ENCODE measurements at regions not wholly inside any gene's neighbourhood (a gene's known extent, or its start where the extent isn't known, plus 50 kb on each side); places are given as distances from the start of the nearest gene placed in this dataset.
A peak's percentile ranks its signal among the peaks of the same experiment; 100 is the strongest.

DNA sequence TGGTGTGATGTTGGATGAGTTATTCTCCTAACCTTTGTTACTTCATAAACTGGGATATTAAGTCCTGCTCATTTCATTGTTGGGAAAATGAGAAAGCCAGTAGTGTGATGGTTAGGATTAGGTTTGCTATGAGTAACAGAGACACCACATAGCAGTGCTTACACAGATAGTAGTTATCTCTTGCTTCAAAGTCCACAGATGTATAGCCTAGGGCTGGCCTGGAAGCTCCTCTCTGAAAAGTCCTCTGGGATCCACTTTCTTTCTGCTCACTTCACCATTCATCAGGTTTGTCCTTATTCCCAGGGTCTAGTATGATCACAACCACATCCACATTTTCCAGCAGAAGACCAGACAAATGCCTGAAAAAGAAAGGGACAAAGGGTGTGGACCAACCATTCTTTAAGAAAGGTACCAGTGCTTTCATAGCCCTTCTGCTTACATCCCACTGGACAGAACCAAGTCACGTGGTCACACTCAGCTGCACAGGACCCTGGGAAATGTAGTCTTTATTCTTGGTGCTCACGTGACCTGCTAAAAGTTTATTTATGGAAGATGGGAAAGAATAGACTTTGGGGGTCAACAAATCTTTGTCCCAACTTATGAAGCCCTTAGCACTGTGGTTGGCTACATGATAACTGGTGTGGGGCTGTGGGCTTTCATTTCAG is 108.9 kb downstream of the INSIG2 start:
- DNase-seq (ENCODE audit: low read depth in 2 of 2) = no peak

DNA sequence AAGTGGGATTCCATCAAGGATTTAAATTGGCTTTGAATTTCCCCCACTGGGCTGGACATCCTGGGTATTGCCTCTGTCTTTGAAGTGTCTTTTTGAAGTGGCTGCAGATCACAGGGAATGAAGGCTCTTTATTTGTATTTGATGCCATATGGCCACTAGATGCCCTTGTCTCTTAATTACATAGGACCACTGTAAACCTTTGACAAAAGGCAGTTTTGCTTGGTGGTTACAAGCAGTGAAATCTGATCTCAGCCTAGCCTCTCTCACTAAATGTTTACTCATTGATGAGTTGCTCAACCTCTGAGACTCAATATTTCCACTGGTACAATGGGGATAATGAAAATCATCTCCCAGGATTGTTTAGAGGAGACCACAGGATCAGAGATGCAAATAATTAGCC is 102.2 kb downstream of the INSIG2 start:
- no peak for DNase-seq (ENCODE audit: low read depth in 2 of 2)

DNA sequence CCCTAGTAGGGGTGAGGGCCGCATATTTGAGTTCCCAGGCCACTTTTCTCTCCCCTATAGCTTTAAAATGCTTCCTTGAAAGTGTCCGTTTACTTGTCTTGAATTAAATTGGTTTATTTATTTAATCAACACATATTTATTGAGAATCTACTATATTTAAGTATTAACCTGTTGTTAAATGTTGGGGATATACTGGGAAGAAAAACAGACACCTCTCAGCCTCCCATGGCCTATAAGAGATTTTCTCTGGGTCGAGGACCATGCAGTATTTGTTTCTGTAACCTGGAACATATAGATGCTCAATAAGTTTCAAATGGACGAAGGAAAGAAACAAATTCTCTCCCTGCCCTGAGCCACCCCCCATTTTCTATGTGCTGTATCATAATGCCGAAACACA is 98.6 kb downstream of the INSIG2 start:
- DNase-seq (ENCODE audit: low read depth in 2 of 2) = no peak

DNA sequence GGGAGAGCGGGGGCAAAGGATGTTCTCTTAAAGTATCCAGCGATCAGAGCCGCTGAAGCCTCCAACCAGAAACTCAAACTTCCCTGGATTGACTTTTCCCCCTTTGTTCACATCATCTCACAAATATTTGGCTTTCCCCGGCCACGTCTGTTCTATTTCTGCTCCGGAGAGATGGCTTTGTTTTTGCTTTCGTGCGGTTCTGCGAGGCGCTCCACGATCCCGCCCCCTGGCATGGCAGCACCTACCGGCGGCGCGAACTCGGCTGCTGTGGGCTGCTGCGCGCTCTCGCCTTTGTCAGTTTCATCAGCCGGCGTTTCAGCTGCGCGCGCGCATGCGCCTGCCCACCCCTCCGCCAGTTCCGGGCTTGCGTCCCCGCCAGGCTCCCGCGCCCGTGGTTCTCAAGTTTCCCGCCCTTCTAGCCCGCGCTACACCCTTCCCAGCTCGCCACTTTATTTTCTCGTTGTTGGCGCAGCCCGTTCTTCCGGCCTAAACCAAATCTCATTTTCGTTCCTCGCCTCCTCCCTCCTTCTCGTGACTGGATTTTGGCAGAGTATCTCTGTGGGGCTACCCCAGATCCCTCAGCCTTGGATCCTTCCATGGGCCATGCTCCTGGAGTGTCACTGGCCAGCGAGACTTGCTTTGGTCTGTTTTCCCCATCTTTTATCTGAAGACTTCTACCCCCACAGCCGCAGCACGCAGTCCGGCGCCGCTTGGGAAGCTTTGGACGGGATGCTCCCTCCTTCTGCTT is 98.0 kb downstream of the INSIG2 start:
- DNase-seq (ENCODE audit: low read depth in 2 of 2) = peak; percentile 70 to 72

DNA sequence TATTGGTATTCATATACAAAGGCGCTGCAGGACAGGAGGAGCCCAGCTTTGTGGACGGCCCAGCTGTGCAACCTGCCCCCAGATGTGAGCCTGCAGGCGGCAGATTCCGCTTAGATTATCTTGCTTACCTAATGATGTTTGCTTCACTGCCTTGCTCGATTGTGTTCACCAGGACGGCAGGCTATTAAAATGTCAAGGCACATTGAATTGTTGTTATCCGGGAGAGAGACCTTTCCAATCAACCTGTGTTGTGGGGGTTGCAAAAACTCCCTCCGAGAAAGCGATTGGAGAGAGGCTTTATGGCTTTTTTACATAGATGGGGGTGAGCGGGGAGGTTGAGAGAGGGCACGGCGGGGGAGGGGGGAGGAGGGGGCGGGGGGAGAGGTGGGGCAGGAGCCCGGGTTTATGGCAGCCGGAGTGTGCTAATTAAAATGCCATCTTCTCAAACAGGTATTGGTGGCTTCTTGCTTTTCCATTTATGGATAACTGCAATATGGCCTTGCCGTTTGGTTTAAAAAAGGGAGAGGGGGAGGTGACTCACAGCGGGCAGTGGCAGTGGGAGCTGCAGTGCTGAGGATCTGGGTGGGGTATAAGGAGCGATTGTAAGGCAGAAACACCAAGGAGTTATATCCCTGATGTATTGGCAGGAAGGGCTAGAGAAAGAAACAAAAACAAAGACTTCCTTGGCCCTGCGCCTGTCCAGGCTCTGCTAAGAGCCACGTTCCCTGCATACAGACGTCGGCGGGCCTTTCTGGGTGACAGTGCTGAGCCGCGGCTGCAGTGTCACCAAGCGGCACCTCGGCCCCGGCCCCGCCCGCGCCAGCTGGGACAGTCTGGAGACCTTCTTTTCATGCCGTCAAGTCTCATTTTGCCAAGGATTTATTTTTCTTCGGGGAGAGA is 97.2 kb downstream of the INSIG2 start:
- DNase-seq (ENCODE audit: low read depth in 2 of 2) = no peak

DNA sequence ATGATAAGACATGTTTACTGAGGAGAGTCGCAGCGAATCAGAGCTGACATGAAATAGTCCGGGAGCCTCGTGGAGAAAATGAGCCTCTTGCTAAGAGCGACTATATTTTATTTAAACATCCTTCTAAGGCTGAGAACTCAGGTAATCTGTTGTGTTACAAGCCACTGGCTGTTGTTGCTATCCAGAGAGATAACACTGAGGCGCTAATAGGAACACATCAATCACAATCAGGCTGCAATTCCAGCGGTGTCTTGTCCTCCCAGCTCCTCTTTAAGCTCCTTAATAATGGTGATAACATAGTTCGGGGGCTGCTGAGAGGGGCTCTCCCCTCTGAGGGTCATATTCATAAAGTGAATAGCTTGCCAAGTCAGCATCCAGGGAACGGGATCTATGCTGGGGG is 95.1 kb downstream of the INSIG2 start:
- no peak for DNase-seq (ENCODE audit: low read depth in 2 of 2)

DNA sequence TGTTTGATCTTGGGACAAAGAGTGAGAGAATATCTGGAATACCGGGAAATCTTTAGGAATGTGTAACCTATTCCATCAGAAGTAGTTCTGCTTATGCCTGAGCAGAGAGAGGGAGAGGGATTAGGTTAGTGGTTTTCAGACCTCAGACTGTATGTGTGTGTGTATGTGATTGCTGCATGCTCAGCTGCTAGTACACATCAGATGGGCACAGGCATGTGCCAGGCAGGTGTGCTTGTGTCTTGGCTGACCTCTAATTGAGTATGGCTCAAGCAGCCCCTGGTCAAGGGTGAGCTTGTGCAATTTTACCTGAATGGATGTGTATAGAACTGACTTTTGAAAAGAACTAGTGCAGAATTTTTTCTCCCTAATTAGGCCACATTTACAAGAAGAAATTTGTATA is 91.2 kb downstream of the INSIG2 start:
- no peak for DNase-seq (ENCODE audit: low read depth in 2 of 2)

DNA sequence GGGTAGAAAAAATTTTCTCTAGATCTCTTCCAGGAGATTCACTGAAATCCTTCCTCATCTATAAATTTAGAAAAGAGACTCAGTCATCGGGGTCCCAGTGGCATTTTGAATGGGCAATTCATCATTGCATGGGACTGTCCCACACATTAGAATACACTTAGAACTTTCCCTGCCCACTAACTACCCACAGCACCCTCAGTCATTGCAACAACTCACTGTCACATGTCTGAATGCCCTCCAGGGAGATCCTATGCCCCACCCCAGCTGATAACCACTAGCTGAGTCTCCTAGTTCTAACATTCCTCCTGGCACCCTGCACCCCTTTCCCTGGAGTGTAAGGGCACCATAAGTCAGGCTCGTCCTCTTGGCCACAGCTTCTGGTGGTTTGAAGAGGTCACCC is 89.6 kb downstream of the INSIG2 start:
- DNase-seq (ENCODE audit: low read depth in 2 of 2) = no peak

DNA sequence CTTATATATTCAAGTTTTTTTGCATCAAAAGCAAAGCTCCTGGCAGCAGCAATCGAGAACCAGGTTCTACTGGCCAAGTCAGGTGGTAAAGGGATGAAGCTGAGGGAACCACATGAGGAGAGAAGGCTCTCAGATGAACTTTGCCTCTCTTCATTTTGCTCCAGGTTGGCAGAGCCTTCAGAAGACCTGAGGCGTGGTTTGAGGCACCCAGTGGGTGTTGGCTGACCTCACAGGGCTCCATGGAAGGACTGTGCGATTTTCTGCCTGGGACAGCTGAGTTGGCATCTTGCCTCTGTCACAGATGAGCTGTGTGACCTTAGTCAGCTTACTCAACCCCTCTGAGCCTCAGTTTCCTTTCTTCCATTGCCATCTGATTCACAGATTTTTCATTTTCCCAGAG is 89.0 kb downstream of the INSIG2 start:
- DNase-seq (ENCODE audit: low read depth in 2 of 2) = no peak

DNA sequence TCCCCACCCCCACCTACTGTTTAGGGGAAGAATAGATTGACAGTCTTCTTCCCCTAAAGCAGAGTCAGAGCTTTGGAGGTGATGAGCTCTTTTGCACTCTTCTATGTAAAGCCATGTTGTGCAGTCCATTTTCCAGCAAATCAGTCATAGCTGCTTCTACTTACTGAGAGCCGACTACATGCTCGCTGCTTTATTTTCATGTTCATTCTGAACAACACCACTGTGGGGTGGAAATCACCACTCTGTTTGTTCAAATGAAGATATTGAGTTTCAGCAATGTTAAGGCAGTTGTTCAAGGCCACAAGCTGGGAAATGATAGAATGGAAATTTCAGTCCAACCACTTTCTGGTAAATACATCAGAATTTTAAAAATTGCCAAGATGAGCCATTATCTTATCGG is 88.3 kb downstream of the INSIG2 start:
- DNase-seq (ENCODE audit: low read depth in 2 of 2) = no peak

DNA sequence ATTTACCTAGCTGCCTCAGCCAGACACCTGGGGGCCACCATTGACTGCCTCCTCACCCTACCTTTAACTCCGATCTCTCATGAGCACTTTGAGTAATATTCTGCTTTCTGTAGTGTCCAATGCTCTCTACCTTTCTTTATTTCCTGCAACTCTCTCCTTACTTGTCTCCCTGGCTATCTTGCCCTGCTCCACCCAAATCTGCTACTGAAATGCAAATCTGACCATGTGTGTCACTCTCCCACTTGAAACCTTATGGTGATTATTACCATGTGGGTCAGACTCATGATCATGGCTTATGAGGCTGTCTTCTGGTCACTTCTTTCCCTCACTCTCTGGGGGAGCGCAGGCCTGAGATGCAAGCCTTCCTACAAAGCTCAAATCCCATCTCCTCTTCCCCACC is 83.3 kb downstream of the INSIG2 start:
- DNase-seq (ENCODE audit: low read depth in 2 of 2) = no peak

DNA sequence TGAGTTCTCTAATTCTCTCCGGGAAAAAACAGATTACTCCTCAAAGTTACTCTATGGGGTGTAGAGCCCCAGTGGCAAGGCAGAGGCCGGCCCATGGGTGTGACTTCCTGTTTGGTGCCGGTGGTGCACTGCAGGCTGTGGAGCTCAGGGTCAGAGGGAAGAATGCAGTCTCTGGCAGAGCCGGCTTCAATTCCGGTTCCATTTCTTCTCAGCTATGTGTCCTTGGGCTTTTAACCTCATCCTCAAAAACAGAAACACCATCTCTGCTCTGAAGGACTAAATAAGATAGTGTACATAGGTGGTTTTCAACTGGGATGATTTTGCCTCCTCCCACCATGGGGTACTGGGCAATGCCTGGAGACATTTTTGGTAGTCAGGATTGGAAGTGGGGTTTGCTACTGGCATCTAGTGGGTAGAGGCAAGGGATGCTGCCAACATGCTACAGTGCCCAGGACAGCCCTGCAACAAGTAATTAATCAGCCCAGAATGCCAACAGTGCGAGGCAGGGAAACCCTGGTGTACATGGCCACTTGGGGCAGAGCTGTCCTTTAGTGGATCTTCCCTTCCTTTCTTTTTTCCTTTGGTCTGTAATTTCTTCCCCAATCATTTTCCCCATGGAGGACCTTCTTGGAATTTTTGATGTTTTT is 81.2 kb downstream of the INSIG2 start:
- DNase-seq (ENCODE audit: low read depth in 2 of 2) = no peak

DNA sequence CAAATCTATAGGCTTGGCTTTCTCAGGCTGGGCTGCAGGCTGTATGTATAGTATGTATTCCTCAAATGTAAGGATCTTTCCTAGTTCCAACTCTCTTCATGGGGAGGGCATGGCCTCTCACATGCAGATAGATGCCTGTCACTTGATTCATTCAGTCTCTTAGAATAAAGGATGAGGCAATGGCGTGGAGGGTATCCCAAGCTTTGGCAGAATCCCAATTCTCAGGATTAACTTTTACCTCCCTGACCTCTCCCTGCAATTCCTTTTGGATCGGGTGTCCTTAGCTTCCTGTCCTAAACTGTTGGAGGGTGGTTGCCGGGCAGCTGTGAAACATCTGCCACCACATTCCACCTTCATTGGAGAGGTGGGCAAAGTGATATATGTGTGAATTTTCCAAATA is 80.3 kb downstream of the INSIG2 start:
- DNase-seq (ENCODE audit: low read depth in 2 of 2) = no peak

DNA sequence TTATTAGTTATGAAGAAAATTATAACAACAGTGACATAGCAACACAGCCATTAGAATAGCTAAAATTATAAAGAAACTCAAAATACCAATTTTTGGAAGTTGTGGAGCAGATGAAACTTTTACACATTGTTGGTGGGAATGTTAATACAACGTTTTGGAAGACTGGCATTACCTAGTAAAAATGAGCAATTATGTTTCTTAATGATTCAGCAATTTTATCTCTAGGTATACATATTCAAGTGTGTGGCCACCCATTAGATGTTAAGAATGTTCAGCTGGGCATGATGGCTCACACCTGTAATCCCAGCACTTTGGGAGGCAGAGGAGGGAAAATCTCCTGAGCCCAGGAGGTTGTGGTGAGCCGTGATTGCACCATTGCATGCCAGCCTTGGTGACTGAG is 78.8 kb downstream of the INSIG2 start:
- no peak for DNase-seq (ENCODE audit: low read depth in 2 of 2)

DNA sequence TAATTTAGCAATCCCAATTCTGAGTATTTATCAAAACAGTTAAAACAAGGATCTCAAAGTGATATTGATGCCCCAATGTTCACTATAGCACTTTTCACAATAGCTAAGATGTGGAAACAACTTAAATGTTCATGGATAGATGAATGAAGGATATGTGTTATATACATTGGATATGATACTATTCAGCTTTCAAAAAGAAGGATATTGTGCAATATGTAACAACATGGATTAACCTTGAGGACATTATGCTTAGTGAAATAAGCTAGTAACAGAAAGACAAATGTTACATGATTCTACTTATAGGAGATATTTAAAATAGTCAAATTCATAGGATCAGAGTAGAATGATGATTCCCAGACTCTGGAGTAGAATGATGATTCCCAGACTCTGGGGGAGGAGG is 78.0 kb downstream of the INSIG2 start:
- no peak for DNase-seq (ENCODE audit: low read depth in 2 of 2)

DNA sequence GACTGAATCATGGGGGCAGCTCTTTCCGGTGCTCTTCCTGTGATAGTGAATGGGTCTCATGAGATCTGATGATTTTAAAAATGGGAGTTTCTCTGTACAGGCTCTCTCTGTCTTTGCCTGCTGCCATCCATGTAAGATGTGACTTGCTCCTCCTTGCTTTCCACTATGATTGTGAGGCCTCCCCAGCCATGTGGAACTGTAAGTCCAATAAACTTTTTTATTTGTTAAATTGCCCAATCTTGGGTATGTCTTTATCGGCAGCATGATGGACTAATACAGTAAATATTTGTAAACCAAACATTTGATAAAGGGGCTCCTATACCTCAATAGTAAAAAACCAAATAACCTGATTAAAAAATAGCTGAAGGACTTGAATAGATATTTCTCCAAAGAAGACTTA is 77.3 kb downstream of the INSIG2 start:
- DNase-seq (ENCODE audit: low read depth in 2 of 2) = no peak
